Activated CD4-positive, alpha-beta T cell treated with anti-CD3 and anti-CD28 coated beads, Interleukin-2, amount 50 U/mL, for 16 hours (primary cell): ENCODE measurements at regions not wholly inside any gene's neighbourhood (a gene's known extent, or its start where the extent isn't known, plus 50 kb on each side); places are given as distances from the start of the nearest gene placed in this dataset.
"Not testable (repeated sequence)": the region's sequence is repeated elsewhere in the genome, so short reads cannot be mapped to it uniquely, and the experiment has no call there.

Source experiments
- DNase-seq: peaks from one replicate; pipeline ENCODE4 v3.0.0-alpha.2; 2020

GRCh38 chr9:41754403-41754802, 374.8 kb downstream of the CNTNAP3B start:
- DNase-seq, result not testable (repeated sequence)

GRCh38 chr9:41741897-41742296, 387.3 kb downstream of the CNTNAP3B start:
- not testable (repeated sequence) for DNase-seq

GRCh38 chr9:41741173-41741572, 388.1 kb downstream of the CNTNAP3B start:
- not testable (repeated sequence) for DNase-seq

GRCh38 chr9:41738681-41739080, 390.5 kb downstream of the CNTNAP3B start:
- DNase-seq, result not testable (repeated sequence)

- not testable (repeated sequence) for DNase-seq
Observed at GRCh38 chr9:41699190-41699589, 430.0 kb downstream of the CNTNAP3B start.

GRCh38 chr9:41697080-41697479, 432.1 kb downstream of the CNTNAP3B start:
- not testable (repeated sequence) for DNase-seq

GRCh38 chr9:41679312-41679711, 449.9 kb downstream of the CNTNAP3B start:
- not testable (repeated sequence) for DNase-seq

GRCh38 chr9:41663497-41664036, 465.7 kb downstream of the CNTNAP3B start:
- not testable (repeated sequence) for DNase-seq

GRCh38 chr9:41658706-41659105, 469.6 kb upstream of the ZNG1F start:
- not testable (repeated sequence) for DNase-seq

- not testable (repeated sequence) for DNase-seq
Observed at GRCh38 chr9:41658116-41658515, 469.0 kb upstream of the ZNG1F start.

- not testable (repeated sequence) for DNase-seq
Observed at GRCh38 chr9:41657141-41657540, 468.0 kb upstream of the ZNG1F start.

- not testable (repeated sequence) for DNase-seq
Observed at GRCh38 chr9:41655071-41655554, 466.0 kb upstream of the ZNG1F start.

- DNase-seq, result not testable (repeated sequence)
Observed at GRCh38 chr9:41654349-41654748, 465.2 kb upstream of the ZNG1F start.

- not testable (repeated sequence) for DNase-seq
Observed at GRCh38 chr9:41653560-41654340, 464.6 kb upstream of the ZNG1F start.

- not testable (repeated sequence) for DNase-seq
Observed at GRCh38 chr9:41652800-41653199, 463.7 kb upstream of the ZNG1F start.

GRCh38 chr9:41652100-41652713, 463.1 kb upstream of the ZNG1F start:
- not testable (repeated sequence) for DNase-seq

- DNase-seq, result not testable (repeated sequence)
Observed at GRCh38 chr9:41650086-41650485, 461.0 kb upstream of the ZNG1F start.

GRCh38 chr9:41648564-41648963, 459.4 kb upstream of the ZNG1F start:
- DNase-seq, result peak; percentile 31

- not testable (repeated sequence) for DNase-seq
Observed at GRCh38 chr9:41646246-41646645, 457.1 kb upstream of the ZNG1F start.

- DNase-seq, result peak; percentile 63
Observed at GRCh38 chr9:41643571-41644279, 454.6 kb upstream of the ZNG1F start.

- not testable (repeated sequence) for DNase-seq
Observed at GRCh38 chr9:41633726-41634125, 444.6 kb upstream of the ZNG1F start.

GRCh38 chr9:41623666-41624065, 434.5 kb upstream of the ZNG1F start:
- DNase-seq, result not testable (repeated sequence)

GRCh38 chr9:41619254-41619653, 430.1 kb upstream of the ZNG1F start:
- not testable (repeated sequence) for DNase-seq
